Mucosa of rectum (tissue), 2 donors: ENCODE measurements at regions not wholly inside any gene's neighbourhood (a gene's known extent, or its start where the extent isn't known, plus 50 kb on each side); places are given as distances from the start of the nearest gene placed in this dataset.

Experiments used
- H3K27ac ChIP-seq, 2 donors: one replicate each; pipeline ENCODE4 v1.7.0; 2013; ENCODE audit warnings: inconsistent platforms in 2 of 2, low read depth in 2 of 2, low read length in 2 of 2
- H3K27me3 ChIP-seq, 2 donors: one replicate each; pipeline ENCODE4 v1.7.0; 2013; ENCODE audit warnings: low read length in 2 of 2; ENCODE audit not compliant: control insufficient read depth in 2 of 2, insufficient read depth in 2 of 2
- H3K36me3 ChIP-seq, 2 donors: one replicate each; pipeline ENCODE4 v1.7.0; 2013; ENCODE audit warnings: low read length in 2 of 2; ENCODE audit not compliant: control insufficient read depth in 2 of 2, insufficient read depth in 2 of 2
- H3K4me1 ChIP-seq, 2 donors: one replicate each; pipeline ENCODE4 v1.7.0; 2013; ENCODE audit warnings: low read length in 2 of 2, mild to moderate bottlenecking in 1 of 2; ENCODE audit not compliant: control insufficient read depth in 2 of 2, insufficient read depth in 2 of 2
- H3K4me3 ChIP-seq, 2 donors: one replicate each; pipeline ENCODE4 v1.7.0; 2013; ENCODE audit warnings: low read length in 2 of 2
- H3K9ac ChIP-seq, 2 donors: one replicate each; pipeline ENCODE4 v1.7.0; 2013; ENCODE audit warnings: low read length in 2 of 2, low read depth in 1 of 2, mild to moderate bottlenecking in 1 of 2
- H3K9me3 ChIP-seq, 2 donors: one replicate each; pipeline ENCODE4 v1.7.0; 2013; ENCODE audit warnings: low read length in 2 of 2; ENCODE audit not compliant: control insufficient read depth in 2 of 2
- donor health status: healthy.
- donor health status: Normal muscosa, but diverticular disease.

- Histone ChIP-seq H3K4me3 (no peak overlapping the region), H3K36me3 (no peaks in the 10 kb centered on the region), H3K27ac (no peak overlapping the region), H3K9me3 (no peaks in the 10 kb centered on the region), H3K4me1 (no peaks in the 10 kb centered on the region), H3K27me3 (peaks cover 0 to 2% of the 10 kb centered on the region in 2 donors), H3K9ac (no peak overlapping the region)
These were observed 87.7 kb upstream of the EFHC2 start for GRCh38 chrX:44431194-44431593.

- Histone ChIP-seq H3K27ac (no peak overlapping the region), H3K9ac (no peak overlapping the region), H3K27me3 (peaks cover 2 to 3% of the 10 kb centered on the region in 2 donors), H3K36me3 (no peaks in the 10 kb centered on the region), H3K4me3 (no peak overlapping the region), H3K4me1 (no peaks in the 10 kb centered on the region), H3K9me3 (no peaks in the 10 kb centered on the region)
These were observed 85.6 kb upstream of the EFHC2 start for GRCh38 chrX:44428989-44429627.

DNA sequence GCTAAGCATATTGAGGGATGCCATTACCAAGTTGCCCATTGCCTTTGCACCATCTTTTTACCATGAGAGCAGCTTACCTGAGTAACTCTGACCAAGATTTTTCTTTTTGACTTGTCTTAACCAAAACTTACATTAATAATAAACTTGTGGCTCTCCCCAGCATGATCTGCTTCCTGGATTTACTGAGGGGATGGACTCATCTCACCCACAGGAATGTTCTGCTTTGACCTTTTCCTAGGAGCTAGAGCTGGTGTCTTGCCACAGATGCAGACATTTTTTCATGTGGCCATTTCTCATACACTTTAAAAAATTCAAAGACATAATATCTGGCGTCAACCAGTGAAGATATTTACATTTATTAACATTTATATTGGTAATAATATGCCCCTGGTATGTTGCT, 79.2 kb upstream of the EFHC2 start:
- Histone ChIP-seq H3K4me1 (no peaks in the 10 kb centered on the region), H3K36me3 (no peaks in the 10 kb centered on the region), H3K9me3 (no peaks in the 10 kb centered on the region), H3K4me3 (no peak overlapping the region), H3K9ac (no peak overlapping the region), H3K27me3 (peaks cover 3 to 6% of the 10 kb centered on the region in 2 donors), H3K27ac (no peak overlapping the region)

GRCh38 chrX:44415639-44416386, 72.3 kb upstream of the EFHC2 start:
- Histone ChIP-seq H3K27ac (no peak overlapping the region), H3K9me3 (no peaks in the 10 kb centered on the region), H3K4me3 (no peak overlapping the region), H3K27me3 (peaks cover 0 to 4% of the 10 kb centered on the region in 2 donors), H3K4me1 (peaks cover 0 to 2% of the 10 kb centered on the region in 2 donors), H3K36me3 (no peaks in the 10 kb centered on the region), H3K9ac (peak overlapping the region in 1 of 2 donors; percentile 41)

- Histone ChIP-seq H3K27ac (no peak overlapping the region), H3K9ac (no peak overlapping the region), H3K27me3 (no peaks in the 10 kb centered on the region), H3K36me3 (no peaks in the 10 kb centered on the region), H3K4me1 (no peaks in the 10 kb centered on the region), H3K4me3 (no peak overlapping the region), H3K9me3 (no peaks in the 10 kb centered on the region)
These were observed 57.7 kb upstream of the EFHC2 start for GRCh38 chrX:44401151-44401550.

DNA sequence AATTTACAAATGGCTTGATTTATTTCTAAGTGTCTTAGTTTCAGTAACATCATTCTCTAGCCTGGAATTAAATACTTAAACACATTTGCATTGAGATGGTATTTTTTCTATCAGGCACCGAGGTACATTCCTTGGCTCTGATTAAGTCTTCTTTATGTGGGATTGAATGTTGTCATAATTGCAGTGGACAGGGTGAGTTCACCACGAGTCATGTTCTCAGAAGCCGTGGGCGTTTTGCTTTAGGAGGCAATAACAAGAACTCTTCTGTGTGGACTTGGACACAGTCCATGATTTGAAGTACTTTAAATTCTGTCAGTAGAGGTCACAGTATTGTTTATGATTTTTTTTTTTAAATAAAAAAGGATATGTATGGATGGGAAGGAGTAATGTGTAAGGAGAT, 57.1 kb upstream of the EFHC2 start:
- Histone ChIP-seq H3K36me3 (no peaks in the 10 kb centered on the region), H3K4me3 (no peak overlapping the region), H3K4me1 (no peaks in the 10 kb centered on the region), H3K27me3 (no peaks in the 10 kb centered on the region), H3K27ac (no peak overlapping the region), H3K9ac (no peak overlapping the region), H3K9me3 (no peaks in the 10 kb centered on the region)

GRCh38 chrX:44400161-44400560, 56.7 kb upstream of the EFHC2 start:
- H3K27ac ChIP-seq, result no peak overlapping the region
- no peaks in the 10 kb centered on the region for H3K9me3 ChIP-seq
- no peaks in the 10 kb centered on the region for H3K4me1 ChIP-seq

More at GRCh38 chrX:44400161-44400560, 56.7 kb upstream of the EFHC2 start:
- H3K4me3 ChIP-seq, result no peak overlapping the region
- H3K36me3 ChIP-seq, result no peaks in the 10 kb centered on the region
- H3K27me3 ChIP-seq, result no peaks in the 10 kb centered on the region
- no peak overlapping the region for H3K9ac ChIP-seq
